Lower lobe of right lung (tissue), 2 donors: ENCODE measurements at regions not wholly inside any gene's neighbourhood (a gene's known extent, or its start where the extent isn't known, plus 50 kb on each side); places are given as distances from the start of the nearest gene placed in this dataset.

Experiments used
- ATAC-seq, 2 donors: fragments of 200-7000 bp; cut with Tn5 transposase; one replicate each; pipeline ENCODE4 v1.9.1; 2020 to 2022; ENCODE audit warnings: mild to moderate bottlenecking in 2 of 2, moderate library complexity in 2 of 2
- DNase-seq: peaks from one replicate; pipeline ENCODE4 v3.0.0-alpha.2; 2020
- H3K27ac ChIP-seq: fragments of 200-600 bp; one replicate; pipeline ENCODE4 v1.8.0; 2022
- H3K27me3 ChIP-seq: fragments of 200-600 bp; one replicate; pipeline ENCODE4 v1.8.0; 2022; ENCODE audit warnings: low read depth
- H3K36me3 ChIP-seq: fragments of 200-600 bp; one replicate; pipeline ENCODE4 v1.8.0; 2022; ENCODE audit warnings: mild to moderate bottlenecking
- H3K4me1 ChIP-seq: fragments of 200-600 bp; one replicate; pipeline ENCODE4 v1.8.0; 2022
- H3K4me3 ChIP-seq: fragments of 200-600 bp; one replicate; pipeline ENCODE4 v1.8.0; 2022; ENCODE audit warnings: mild to moderate bottlenecking
- H3K9me3 ChIP-seq: fragments of 200-600 bp; one replicate; pipeline ENCODE4 v1.8.0; 2022
- intact Hi-C: fragments of 100-400 bp; cut with DNase I; formaldehyde crosslinking; loops from one replicate; pipeline ENCODE4 v1.11.0; 2022
- TF ChIP-seq, protein P1 (sequence below): fragments of 200-600 bp; IDR thresholded peaks from one replicate; pipeline ENCODE4 v1.8.0; 2022; ENCODE audit warnings: antibody characterized with exemption, mild to moderate bottlenecking
- donor health status: DM: no; HTN: yes; CAD: no; lungs with severe emphysema.

DNA sequence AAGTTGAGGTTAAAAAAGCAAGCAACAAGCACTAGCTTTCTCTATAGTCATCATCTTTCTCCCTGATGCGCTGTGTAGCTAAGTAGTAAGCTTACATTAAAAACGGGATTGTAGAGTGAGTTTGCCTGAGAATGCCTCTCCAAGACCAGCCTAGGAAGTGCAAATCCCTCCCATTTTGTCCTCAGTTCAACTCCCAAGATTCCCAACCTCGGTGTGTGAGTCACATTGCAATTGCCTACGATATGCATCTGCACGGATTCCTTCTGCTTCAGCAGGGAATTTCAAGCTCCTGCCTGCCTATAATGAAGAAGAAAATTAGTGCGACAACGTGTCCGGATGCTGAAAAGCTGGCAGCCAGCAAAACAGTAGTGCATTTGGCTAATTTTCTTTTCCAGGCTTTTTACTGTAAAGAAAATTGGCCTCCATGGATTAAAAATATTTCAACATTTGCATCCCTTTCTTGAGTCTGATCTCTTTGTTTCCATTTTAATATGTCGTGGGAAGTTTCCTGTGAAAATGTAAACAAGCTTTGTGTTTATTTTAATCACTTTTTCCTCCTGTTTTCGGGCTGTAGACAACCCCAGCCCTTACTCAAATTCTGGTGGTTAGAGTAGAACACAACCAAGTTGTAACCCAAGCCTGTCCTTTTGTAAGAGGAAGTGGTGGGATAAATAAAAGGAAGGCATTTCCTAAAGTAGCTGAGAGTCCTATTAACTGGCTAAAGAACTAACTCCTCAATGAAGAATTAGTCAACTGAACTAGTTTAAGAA lies 58.4 kb upstream of the TET2 start:
- peak overlapping the region; percentile 18 for H3K4me3 ChIP-seq

DNA sequence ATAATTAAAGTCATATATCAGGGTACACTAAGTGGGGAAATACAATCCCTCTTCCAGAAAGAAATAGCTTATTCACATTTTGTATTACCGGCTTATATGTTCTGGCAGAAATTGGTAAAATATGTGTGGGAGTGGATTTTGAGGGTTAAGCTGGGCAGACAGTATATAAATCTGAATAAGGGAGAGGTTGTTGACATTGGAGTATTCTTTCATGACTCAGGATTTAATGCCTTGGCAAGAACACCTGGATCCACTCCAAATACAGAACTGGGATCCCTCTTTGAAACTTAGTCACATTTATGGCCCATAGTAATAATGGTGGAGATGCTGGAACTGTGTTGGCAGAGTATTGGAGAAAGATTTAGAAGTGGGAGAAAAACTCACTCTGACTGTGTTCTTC lies 54.3 kb upstream of the TET2 start:
- intact Hi-C loops: no loop called here
- H3K27ac ChIP-seq: no peak overlapping the region
- ATAC-seq (no peak), DNase-seq (no peak)
- no peak overlapping the region for H3K4me3 ChIP-seq
- no peaks in the 10 kb centered on the region for H3K36me3 ChIP-seq
- peaks cover 10% of the 10 kb centered on the region for H3K9me3 ChIP-seq
- TF ChIP-seq, protein P1, sequence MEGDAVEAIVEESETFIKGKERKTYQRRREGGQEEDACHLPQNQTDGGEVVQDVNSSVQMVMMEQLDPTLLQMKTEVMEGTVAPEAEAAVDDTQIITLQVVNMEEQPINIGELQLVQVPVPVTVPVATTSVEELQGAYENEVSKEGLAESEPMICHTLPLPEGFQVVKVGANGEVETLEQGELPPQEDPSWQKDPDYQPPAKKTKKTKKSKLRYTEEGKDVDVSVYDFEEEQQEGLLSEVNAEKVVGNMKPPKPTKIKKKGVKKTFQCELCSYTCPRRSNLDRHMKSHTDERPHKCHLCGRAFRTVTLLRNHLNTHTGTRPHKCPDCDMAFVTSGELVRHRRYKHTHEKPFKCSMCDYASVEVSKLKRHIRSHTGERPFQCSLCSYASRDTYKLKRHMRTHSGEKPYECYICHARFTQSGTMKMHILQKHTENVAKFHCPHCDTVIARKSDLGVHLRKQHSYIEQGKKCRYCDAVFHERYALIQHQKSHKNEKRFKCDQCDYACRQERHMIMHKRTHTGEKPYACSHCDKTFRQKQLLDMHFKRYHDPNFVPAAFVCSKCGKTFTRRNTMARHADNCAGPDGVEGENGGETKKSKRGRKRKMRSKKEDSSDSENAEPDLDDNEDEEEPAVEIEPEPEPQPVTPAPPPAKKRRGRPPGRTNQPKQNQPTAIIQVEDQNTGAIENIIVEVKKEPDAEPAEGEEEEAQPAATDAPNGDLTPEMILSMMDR: no peak
- H3K4me1 ChIP-seq: peaks cover 7% of the 10 kb centered on the region
- no peaks in the 10 kb centered on the region for H3K27me3 ChIP-seq

More for the DNA sequence above, 58.4 kb upstream of the TET2 start:
- DNase-seq (no peak), ATAC-seq (no peak)
- no peaks in the 10 kb centered on the region for H3K9me3 ChIP-seq
- TF ChIP-seq, protein P1: no peak
- H3K27ac ChIP-seq: peak overlapping the region; percentile 4
- peaks cover 7% of the 10 kb centered on the region for H3K4me1 ChIP-seq
- no peaks in the 10 kb centered on the region for H3K27me3 ChIP-seq
- H3K36me3 ChIP-seq: no peaks in the 10 kb centered on the region
- intact Hi-C loops: no loop called here

DNA sequence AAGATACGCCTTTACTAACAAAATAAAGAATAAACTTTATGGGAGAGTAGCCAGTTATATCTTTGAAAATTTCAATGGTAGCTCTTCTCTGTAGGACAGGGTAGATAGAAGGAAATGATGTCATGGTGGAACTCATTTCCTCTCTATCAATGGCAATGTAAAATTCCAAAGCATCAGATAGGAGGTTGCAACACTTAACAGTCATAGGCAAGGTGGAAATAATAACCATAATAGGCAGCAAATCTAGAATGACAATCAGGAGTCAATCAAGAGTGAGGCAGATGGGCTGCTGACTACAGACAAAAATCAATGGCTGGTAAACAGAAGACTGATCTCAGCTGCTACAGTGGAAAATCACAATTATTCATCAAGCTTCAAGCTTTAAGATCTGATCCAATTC lies 53.9 kb upstream of the TET2 start:
- DNase-seq (no peak), ATAC-seq (no peak)
- H3K9me3 ChIP-seq: peaks cover 14% of the 10 kb centered on the region
- H3K27me3 ChIP-seq: no peaks in the 10 kb centered on the region
- no peak overlapping the region for H3K27ac ChIP-seq
- H3K36me3 ChIP-seq: no peaks in the 10 kb centered on the region
- TF ChIP-seq, protein P1: no peak
- H3K4me1 ChIP-seq: peaks cover 7% of the 10 kb centered on the region
- no peak overlapping the region for H3K4me3 ChIP-seq
- intact Hi-C loops: no loop called here

DNA sequence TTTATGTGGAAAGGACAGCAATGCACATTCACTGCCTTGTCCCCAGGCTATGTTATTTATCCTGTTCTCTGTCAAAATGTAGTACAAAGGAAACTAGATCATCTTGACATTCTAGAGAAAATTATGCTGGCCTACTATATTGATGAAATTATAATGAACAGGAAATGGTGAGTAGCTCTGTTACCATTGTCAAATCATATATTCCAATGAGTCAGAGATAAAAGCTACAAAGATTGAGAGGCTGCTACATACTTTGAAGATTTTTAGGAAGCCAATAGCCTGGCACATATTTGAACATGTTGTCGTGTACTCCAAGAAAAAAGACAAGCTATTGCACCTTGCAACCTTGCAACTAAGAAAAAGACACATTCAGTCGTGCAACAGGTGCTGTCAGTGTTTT lies 52.7 kb upstream of the TET2 start:
- no peak for ATAC-seq
- TF ChIP-seq, protein P1: no peak
- Histone ChIP-seq H3K4me1 (no peaks in the 10 kb centered on the region), H3K9me3 (peaks cover 18% of the 10 kb centered on the region), H3K27me3 (no peaks in the 10 kb centered on the region), H3K36me3 (no peaks in the 10 kb centered on the region), H3K4me3 (no peak overlapping the region), H3K27ac (no peak overlapping the region)
- intact Hi-C loops: no loop called here
- no peak for DNase-seq
